Tibial nerve (tissue), 3 donors: ENCODE measurements at regions not wholly inside any gene's neighbourhood (a gene's known extent, or its start where the extent isn't known, plus 50 kb on each side); places are given as distances from the start of the nearest gene placed in this dataset.

Experiments used
- POLR2A ChIP-seq, 2 donors: fragments of 450-650 bp; IDR thresholded peaks; one replicate each; pipeline ENCODE4 v1.6.1; 2017; ENCODE audit warnings: antibody characterized with exemption in 2 of 2, mild to moderate bottlenecking in 2 of 2, moderate library complexity in 2 of 2
- TF ChIP-seq, protein P1 (sequence below), 5 experiments: fragments of 200-600 bp in 3 of 5; fragments of 450-650 bp in 2 of 5; sonication (generic) in 3 of 5; IDR thresholded peaks; one replicate each; pipeline ENCODE4 v1.5.1; 2016 to 2019; ENCODE audit warnings: antibody characterized with exemption in 5 of 5, mild to moderate bottlenecking in 3 of 5, moderate library complexity in 2 of 5

- TF ChIP-seq POLR2A (IDR thresholded peaks at IDR 0.05): no peak
- TF ChIP-seq, protein P1, sequence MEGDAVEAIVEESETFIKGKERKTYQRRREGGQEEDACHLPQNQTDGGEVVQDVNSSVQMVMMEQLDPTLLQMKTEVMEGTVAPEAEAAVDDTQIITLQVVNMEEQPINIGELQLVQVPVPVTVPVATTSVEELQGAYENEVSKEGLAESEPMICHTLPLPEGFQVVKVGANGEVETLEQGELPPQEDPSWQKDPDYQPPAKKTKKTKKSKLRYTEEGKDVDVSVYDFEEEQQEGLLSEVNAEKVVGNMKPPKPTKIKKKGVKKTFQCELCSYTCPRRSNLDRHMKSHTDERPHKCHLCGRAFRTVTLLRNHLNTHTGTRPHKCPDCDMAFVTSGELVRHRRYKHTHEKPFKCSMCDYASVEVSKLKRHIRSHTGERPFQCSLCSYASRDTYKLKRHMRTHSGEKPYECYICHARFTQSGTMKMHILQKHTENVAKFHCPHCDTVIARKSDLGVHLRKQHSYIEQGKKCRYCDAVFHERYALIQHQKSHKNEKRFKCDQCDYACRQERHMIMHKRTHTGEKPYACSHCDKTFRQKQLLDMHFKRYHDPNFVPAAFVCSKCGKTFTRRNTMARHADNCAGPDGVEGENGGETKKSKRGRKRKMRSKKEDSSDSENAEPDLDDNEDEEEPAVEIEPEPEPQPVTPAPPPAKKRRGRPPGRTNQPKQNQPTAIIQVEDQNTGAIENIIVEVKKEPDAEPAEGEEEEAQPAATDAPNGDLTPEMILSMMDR (IDR thresholded peaks at IDR 0.05): no peak
Measured at GRCh38 chr1:82245345-82246014, 444.7 kb downstream of the ADGRL2 start.
